ENCODE measurements at regions not wholly inside any gene's neighbourhood (a gene's known extent, or its start where the extent isn't known, plus 50 kb on each side); places are given as distances from the start of the nearest gene placed in this dataset.

DNA sequence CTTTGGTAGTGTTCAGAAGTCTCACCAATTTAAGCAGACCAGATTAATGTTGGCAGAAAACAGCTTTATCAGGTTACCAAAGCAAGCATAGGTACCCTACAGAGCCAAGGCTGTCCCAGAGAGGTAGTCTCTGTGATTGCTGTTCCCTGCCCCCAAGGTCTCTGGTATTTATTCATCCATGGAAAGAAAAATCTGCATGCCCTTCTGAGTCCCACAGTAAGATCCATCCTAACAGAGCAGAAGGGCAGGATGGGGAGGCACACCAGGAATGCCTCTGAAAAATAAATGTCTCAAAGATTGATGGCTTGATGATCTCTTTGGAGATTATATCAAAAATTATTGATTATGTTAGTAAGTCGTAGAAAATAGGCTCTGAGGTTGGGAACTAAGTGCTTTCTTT, 122.8 kb downstream of the FAT3 start:
- Histone ChIP-seq H3K4ac (ENCODE audit: low read depth, low read length) (no peak overlapping the region), H3K9ac (ENCODE audit: extremely low read depth, insufficient read length, low read length) (no peak overlapping the region), H3K9me3 (ENCODE audit: control insufficient read depth, low read depth, low read length) (no peaks in the 10 kb centered on the region), H2BK15ac (ENCODE audit: low read depth, low read length) (no peak overlapping the region), H3K23me2 (ENCODE audit: insufficient read length, low read depth, low read length, poor library complexity, severe bottlenecking) (no peaks in the 10 kb centered on the region), H3T11ph (ENCODE audit: low read length) (no peak overlapping the region), H2AK5ac (ENCODE audit: insufficient read length, low read length) (no peak overlapping the region), H3K27me3 (ENCODE audit: insufficient read depth, low read length) (no peaks in the 10 kb centered on the region), H3K79me1 (ENCODE audit: insufficient read depth, low read depth, low read length, poor library complexity, severe bottlenecking) (peaks cover 3% of the 10 kb centered on the region), H3K14ac (ENCODE audit: insufficient read depth, low read length) (no peak overlapping the region), H2BK12ac (ENCODE audit: insufficient read length, low read depth, low read length) (no peak overlapping the region), H2BK5ac (ENCODE audit: insufficient read length, low read length) (no peak overlapping the region), H2BK120ac (ENCODE audit: low read depth, low read length, poor library complexity, severe bottlenecking) (no peak overlapping the region), H3K79me2 (ENCODE audit: insufficient read depth, low read length) (peaks cover 3% of the 10 kb centered on the region), H3K4me2 (ENCODE audit: insufficient read depth, insufficient read length, low read length) (no peak overlapping the region), H3K56ac (ENCODE audit: insufficient read length, low read depth, low read length) (no peak overlapping the region), H4K20me1 (ENCODE audit: control insufficient read depth, insufficient read depth, insufficient read length) (no peaks in the 10 kb centered on the region), H3K18ac (ENCODE audit: insufficient read length, low read depth, low read length) (no peak overlapping the region), H4K91ac (ENCODE audit: insufficient read length, low read depth, low read length) (no peak overlapping the region), H2AFZ (ENCODE audit: low read length) (no peak overlapping the region), H4K8ac (replicated peaks; ENCODE audit: insufficient read length, low read depth, low read length) (no peak overlapping the region), H2BK20ac (ENCODE audit: low read depth, low read length, poor library complexity, severe bottlenecking) (no peak overlapping the region), H4K5ac (ENCODE audit: insufficient read length, low read depth, low read length) (no peak overlapping the region), H3K23ac (ENCODE audit: insufficient read length, low read depth, low read length) (no peak overlapping the region), H3K27ac (ENCODE audit: insufficient read length, low read depth, low read length) (peak overlapping the region; percentile 30), H3K4me1 (ENCODE audit: insufficient read depth, low read length) (peaks cover 18% of the 10 kb centered on the region)
- Mint-ChIP-seq H3K36me3 (ENCODE audit: insufficient read depth in 1 of 3, low read depth in 3 of 3) (peaks cover 0 to 3% (median 0%) of the 10 kb centered on the region in 3 experiments; a peak in 2 of 7 replicates), H3K4me1 (peaks cover 41 to 43% of the 10 kb centered on the region in 2 experiments), H3K4me3 (no peak overlapping the region), H3K27ac (peak overlapping the region in 2 of 3 experiments; percentile 41 to 62; a peak in 1 of 7 replicates), H3K9me3 (no peaks in the 10 kb centered on the region), H3K27me3 (ENCODE audit: low read depth) (no peaks in the 10 kb centered on the region)
- WGBS (ENCODE audit: extremely low coverage, insufficient read length, low lambda C conversion rate), result no CpG with 5 or more reads among the region's 1 CpG
- no peak for DNase-seq
- TF ChIP-seq, protein P1, sequence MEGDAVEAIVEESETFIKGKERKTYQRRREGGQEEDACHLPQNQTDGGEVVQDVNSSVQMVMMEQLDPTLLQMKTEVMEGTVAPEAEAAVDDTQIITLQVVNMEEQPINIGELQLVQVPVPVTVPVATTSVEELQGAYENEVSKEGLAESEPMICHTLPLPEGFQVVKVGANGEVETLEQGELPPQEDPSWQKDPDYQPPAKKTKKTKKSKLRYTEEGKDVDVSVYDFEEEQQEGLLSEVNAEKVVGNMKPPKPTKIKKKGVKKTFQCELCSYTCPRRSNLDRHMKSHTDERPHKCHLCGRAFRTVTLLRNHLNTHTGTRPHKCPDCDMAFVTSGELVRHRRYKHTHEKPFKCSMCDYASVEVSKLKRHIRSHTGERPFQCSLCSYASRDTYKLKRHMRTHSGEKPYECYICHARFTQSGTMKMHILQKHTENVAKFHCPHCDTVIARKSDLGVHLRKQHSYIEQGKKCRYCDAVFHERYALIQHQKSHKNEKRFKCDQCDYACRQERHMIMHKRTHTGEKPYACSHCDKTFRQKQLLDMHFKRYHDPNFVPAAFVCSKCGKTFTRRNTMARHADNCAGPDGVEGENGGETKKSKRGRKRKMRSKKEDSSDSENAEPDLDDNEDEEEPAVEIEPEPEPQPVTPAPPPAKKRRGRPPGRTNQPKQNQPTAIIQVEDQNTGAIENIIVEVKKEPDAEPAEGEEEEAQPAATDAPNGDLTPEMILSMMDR (conservative IDR thresholded peaks at IDR 0.05), result no peak
